Thyroid gland (tissue), 4 donors: ENCODE measurements at regions not wholly inside any gene's neighbourhood (a gene's known extent, or its start where the extent isn't known, plus 50 kb on each side); places are given as distances from the start of the nearest gene placed in this dataset.
"Not testable (repeated sequence)": the region's sequence is repeated elsewhere in the genome, so short reads cannot be mapped to it uniquely, and the experiment has no call there.

Experiments
- CTCF ChIP-seq, 6 experiments: fragments of 200-600 bp in 3 of 6; fragments of 450-650 bp in 3 of 6; sonication (generic) in 3 of 6; IDR thresholded peaks; one replicate each; pipeline ENCODE4 v1.5.1; 2016 to 2019; ENCODE audit warnings: antibody characterized with exemption in 6 of 6, mild to moderate bottlenecking in 2 of 6, inconsistent platforms in 1 of 6, moderate library complexity in 1 of 6
- POLR2A ChIP-seq, 2 donors: fragments of 450-650 bp; IDR thresholded peaks; one replicate each; pipeline ENCODE4 v1.6.1; 2017; ENCODE audit warnings: antibody characterized with exemption in 2 of 2, mild to moderate bottlenecking in 2 of 2, moderate library complexity in 1 of 2

GRCh38 chr20:25982701-25983100 is 286.0 kb upstream of the ZNF337 start:
- TF ChIP-seq CTCF, POLR2A (IDR thresholded peaks at IDR 0.05): not testable (repeated sequence)
